ENCODE measurements at regions not wholly inside any gene's neighbourhood (a gene's known extent, or its start where the extent isn't known, plus 50 kb on each side); places are given as distances from the start of the nearest gene placed in this dataset.

DNA sequence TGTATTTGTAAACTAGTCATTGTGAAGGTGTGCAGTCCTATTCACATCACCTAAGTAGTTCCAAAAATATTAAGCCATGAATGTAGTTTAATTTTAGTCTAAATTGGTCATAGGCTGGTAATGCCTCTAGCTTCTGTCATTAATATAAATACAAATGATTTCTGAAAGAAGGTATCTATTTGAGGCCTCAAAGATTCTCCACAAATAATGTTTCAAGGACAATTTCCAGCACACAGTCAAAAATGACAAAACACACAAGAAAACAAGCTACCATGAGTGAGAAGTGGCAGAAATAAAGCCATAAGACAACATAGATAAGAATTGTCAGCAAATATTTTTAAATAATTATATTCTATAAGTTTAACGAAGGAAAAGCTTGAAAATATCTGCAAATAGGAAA, 66.7 kb upstream of the PDK4 start:
- no peak for DNase-seq

- no peak for DNase-seq
These were observed 63.7 kb upstream of the PDK4 start for GRCh38 chr7:95660023-95660434.

- DNase-seq, result no peak
These were observed 62.4 kb upstream of the PDK4 start for GRCh38 chr7:95658676-95659075.

- DNase-seq, result no peak
These were observed 53.2 kb upstream of the PDK4 start for GRCh38 chr7:95649546-95649945.

GRCh38 chr7:95646350-95646749, 50.0 kb upstream of the PDK4 start:
- no peak for DNase-seq
